ENCODE measurements at regions not wholly inside any gene's neighbourhood (a gene's known extent, or its start where the extent isn't known, plus 50 kb on each side); places are given as distances from the start of the nearest gene placed in this dataset.

DNA sequence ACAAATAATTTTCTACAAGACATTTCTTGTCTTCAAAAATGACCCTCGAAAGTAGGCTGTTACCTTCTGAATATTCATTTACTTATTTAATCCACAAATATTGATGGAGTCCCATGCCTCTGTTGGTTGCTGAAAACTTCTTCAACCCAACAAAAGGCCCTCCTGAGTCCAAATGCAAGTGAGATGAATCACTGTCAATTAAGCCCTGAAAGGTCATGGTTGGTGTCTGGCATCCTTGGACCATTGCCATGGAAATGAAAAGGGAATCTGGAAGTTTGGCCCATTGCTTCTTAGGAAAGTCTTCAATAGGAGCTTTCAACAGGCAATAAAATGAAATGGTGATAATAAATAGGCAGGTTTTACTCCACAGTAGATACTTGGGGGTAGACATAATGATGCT lies 364.7 kb upstream of the DYNLRB2 start:
- DNase-seq (ENCODE audit: low spot score) = no peak

DNA sequence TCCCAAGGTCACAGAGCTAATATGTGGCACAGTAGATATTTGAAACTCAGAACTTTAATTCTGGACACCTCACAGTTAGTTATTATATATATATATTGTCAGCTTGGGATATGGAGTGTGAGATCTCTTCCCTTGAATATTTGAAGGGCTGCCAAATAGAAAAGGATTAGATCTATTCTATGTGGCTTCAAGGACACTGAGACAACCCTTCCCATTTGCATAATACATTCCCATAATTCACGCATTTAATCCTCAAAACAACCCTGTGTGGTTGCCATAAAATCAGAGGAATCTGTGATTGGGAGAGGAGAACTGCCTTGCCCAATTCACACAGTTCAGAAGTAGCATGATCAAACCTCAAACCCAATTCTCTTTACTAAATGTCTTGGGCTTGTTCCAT lies 365.8 kb upstream of the DYNLRB2 start:
- no peak for DNase-seq (ENCODE audit: low spot score)

DNA sequence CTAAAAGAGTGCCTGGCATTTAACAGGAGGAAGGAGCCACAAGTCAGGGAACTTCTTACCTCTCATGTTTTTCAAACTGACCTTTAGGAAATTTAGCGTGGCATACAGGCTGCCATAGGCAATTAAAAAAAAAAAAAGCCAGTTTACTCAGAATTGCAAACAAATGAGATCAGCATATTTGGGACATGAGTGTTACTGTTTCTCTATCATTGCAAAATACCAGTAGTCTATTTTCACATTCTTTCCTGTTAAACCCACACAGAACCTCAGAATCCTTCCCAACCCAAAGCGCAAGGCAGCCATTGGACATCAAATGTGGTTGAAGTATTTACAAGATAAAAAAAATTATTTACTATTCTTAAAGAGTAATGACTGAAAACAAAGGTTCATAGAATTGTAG lies 366.4 kb upstream of the DYNLRB2 start:
- DNase-seq (ENCODE audit: low spot score) = no peak

DNA sequence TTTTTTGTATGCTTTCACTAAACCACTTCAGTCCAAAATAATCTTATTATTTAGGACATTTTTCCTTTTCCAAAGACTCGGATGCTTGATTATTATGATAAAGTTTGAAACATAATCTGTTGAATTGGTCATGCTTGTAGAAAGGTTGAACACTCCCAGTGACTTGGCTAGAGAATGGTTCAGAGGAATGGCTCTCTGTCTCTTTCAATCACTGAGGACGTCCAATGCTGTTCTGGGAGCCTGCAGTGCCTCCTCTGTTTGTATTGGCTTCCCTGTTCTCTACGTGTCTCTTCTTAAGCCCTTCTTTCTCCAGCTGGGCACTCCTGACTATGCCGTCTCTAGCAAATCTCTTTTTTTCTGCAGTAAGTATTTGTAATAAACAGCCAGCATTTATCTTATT lies 369.0 kb upstream of the DYNLRB2 start:
- DNase-seq (ENCODE audit: low spot score) = no peak

DNA sequence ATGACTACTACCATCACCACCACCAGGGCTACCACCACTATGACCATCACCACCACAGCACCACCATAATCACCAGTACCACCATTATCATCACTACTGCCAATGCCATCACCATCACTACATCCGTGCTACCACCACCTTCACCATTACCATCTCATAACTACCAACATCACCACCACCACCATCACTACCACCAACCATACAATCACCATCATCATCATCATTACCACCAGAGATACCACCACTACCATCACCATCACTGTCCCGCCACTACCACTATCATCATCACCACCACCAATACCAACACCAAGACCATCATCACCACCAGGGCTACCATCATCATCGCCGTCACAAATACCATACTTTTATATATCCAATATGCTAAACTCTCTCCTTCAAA lies 369.6 kb upstream of the DYNLRB2 start:
- no peak for DNase-seq (ENCODE audit: low spot score)

DNA sequence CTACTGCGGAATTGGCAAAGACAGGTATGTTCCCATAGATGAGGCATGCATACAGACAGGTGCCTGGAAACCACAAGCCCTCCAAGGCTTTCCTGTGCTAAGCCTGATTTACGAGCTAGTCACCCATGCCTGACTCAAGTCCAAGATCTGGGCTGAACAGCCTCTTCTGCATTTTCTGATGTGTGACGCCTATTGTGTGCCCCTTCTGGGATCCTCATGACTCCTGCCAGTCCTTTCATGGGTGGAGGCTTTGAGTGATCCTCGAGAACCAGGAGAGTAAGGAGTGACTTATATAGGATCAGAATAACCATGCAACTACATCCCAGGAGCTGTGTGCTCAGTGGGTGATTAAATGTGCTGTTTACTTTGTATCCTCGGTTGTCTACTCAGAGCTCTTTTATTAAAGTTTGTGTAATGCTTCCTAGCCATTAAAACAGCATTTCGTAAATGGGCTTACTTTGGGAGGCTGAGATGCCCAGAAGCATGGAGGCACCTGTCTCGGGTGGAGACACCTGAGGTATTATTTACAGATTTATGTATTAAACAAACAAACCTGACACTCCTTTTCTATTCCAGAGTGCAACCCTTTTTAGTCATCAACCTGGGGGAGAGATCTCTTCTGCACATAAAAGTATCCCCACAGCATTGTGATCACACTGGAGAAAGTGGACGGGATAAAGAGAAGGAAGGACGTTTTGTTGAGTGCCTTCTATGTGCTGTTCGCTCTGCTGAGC lies 373.0 kb upstream of the DYNLRB2 start:
- no peak for DNase-seq (ENCODE audit: low spot score)

DNA sequence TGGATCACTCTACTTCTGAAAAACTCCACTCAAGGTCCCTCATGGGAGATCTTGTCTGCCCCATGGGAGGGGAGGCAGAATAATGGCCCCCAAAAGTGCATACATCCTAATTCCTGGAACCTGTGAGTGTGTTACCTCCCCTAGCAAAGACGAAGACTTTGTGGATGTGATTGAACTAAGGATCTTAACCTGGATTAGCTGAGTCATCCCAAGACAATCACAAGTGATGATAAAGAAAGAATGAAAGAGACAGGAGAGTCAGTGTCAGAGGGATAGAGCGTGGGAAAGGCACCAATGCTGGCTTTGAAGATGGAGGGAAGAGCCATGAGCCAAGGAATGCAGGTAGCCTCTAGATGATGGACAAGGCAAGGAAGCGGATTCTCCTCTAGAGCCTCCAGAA lies 374.7 kb upstream of the DYNLRB2 start:
- no peak for DNase-seq (ENCODE audit: low spot score)

DNA sequence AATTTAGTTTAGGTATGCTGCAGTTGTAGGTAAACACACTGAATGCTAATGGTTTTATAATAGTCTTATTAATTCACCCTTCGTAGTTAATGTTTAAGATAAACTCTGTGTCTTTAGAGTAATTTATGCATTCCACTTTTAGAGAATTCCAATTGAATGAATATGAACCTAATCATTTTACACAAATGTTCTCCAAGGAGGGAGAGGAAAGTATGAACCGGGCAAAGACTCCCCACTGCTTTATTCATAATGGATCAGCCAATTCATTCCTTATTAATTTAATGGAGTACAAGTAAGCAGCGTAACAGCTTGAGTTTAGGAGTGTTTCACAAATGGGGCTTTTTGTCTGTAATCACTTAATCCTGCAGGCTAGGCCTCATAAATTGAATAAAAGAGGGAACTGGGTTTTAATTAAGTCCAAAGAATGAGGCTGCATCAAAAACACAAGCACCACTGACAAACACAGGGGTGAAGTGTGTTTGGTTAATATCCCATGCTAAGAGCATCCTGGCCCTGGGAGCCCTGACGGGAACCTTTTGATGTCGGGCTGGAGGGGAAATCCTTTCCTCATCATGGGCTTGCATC lies 375.7 kb upstream of the DYNLRB2 start:
- DNase-seq (ENCODE audit: low spot score) = no peak

DNA sequence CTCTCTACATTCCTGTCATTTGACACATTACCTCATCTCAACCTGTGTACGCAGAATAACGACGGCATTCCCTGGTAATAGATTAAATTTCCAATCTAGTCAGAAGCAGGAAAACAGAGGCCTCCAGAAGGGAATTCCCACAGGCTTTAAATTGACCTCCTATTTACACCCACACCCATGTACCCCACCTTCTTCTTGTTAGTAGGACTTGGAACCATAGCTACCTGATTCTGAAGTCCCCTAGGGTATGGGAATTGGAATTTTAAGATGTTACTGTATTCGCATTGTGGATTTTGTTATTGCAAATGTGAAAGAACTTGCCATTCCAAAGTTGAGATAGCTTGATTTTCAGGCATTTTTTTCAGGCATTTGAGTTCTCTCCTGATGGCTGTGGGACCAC lies 377.5 kb upstream of the DYNLRB2 start:
- no peak for DNase-seq (ENCODE audit: low spot score)

DNA sequence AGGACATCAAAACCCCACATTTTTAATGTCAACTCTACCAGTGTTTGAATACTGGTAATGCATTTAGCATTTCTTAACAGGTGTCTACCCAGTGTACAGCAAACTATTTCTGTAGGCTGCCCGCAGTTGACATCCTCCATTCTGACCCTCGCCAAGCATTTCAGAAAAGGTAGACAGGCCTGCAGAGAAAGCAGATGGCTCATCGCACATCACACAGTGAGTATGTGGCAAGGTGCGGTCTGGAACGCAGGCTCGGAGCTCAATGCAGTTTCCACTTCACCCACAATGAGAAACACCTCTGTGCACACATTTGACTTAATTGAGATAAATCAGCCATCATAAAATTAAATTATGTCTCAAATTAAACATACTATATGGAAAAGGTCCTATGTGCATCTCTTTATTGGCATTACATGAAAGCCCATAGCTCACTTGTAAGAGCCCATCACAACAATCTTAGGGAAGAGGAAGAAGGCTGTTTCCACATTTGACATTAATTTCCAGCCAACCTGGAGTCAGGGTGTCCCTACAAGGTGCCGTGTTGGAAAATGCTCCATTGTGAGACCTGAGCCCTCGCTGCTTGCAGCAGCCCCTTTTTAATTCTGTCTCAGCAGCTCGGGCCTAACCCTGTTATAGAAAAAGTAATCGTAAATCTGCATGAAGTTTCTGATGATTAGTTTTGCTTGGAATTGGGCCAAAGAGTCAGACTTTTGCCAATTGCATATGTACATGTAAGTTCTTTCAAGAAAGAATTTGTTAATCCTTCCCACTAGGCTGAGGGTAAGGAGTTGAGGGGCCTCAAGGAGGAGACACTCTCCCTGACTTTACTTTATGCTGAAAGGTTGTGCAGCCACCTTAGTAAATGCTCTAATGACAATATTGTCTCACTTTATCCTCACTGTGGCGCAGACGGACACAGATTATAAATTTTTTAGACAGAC lies 378.7 kb upstream of the DYNLRB2 start:
- DNase-seq (ENCODE audit: low spot score) = no peak

DNA sequence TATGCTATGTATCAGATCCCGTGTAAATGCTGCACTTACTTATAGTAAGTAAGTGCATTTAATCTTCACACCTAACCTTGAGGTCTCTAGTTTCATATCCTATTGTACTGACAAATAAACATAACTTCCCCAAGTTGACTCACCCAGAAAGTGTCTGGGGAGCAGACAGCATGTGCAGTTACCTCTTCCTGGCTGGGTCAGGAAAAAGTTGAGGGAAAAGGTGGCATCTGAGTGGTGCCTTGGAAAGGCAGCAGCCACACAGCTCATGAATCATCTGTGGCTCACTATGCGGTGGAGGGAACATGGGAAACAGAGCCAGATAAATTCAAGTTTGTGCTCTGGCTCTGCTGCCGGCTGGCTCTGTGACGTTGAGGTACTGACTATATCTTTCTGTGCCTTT lies 382.0 kb upstream of the DYNLRB2 start:
- peak; percentile 10 for DNase-seq (ENCODE audit: low spot score)

DNA sequence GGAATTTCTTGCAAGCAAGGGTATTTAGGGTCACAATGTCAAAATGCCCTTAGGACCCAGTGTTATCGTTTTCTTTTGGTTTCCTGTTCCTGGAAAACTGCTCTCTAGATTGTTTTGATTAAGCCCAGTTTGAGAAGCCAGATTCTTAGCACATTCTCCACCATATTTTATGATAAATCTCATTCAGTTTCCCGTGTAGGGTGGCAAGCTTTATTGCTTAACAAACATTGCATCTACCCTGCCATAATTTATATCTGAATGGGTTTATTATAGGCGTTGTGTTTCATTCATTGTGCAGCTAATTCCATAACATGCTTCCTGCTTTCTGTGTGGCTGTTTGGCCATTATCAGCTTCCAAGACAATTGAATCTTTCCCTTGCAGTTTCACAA lies 389.1 kb upstream of the DYNLRB2 start:
- DNase-seq (ENCODE audit: low spot score) = no peak

DNA sequence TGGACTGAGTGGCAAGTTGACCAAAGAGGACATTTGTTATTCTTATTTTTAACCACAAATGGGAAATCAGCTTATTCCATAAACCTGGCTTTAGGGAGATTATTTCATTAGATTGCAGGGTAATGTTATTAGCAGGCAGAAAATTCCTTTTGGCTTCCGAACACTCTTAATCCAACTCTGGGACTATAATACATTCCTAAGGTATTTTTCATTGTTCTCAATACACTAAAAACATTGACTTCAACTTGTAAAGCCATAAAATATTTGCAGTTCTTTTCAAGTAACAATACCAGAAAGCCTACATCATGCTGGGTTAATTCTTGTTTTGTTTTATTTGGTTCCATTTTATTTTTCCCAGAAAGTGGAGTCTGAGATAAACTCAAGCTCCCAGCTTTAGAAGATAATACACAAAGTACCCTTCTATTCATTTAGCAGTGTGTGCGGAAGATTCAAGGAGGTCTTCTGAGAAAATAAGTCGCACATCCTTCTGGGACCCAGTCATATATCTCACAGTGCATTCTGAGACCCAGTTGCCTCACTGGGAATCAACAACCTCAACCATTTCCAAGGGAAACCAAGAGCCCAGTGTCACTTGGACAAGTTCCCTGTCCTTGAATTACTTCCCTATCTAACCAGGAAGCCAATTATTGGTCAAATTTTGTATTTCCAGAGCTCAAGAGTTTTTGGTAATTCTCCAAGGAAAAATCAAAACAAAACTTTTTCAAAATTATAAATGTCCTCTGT lies 389.6 kb upstream of the DYNLRB2 start:
- no peak for DNase-seq (ENCODE audit: low spot score)

DNA sequence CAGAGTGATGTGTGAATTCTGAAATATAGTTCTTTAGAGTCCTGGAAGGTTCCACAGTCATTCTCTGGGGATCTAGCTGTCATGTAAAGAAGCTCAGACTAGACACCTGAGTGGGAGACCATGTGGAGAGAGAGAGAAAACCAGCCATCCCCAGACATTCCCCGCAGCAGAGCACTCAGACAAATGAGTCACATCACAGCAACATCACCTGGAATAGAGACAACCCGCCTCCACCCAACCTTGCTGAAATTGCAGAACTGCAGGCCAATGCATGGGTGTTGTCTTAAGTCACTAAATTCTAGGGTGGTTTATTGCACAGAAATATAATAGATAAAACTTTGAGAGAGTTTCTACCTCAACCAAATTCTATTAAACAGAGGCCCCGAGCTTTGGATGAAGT lies 392.0 kb upstream of the DYNLRB2 start:
- DNase-seq (ENCODE audit: low spot score) = no peak

DNA sequence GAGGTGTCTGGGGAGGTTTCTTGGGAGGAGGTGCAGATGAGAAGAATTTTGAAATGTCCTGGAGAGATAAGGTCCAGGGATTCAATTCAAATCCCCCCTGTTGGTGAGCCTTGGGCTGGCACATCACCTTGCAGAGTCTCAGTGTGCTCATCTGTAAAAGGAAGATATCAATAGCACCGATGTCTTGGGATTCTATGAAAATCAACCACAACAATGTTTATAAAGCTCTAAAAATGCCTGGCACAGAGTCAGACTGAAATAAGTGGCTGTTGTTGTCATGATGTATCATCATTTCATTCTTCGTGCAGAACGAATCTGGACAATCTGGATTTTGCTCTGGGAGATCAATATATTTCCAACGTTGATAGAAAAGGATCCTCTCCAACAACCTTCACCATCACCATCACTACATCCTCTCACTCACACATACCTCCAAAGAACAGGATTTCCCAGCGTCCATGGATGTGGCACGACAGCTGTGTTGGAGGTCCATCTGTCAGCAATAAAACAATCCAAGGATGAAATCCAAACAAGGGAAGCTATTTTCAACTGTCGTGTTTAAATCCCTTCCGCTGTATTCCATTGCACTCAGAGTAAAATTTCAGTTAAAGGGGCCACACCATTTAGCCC lies 393.7 kb upstream of the DYNLRB2 start:
- no peak for DNase-seq (ENCODE audit: low spot score)

DNA sequence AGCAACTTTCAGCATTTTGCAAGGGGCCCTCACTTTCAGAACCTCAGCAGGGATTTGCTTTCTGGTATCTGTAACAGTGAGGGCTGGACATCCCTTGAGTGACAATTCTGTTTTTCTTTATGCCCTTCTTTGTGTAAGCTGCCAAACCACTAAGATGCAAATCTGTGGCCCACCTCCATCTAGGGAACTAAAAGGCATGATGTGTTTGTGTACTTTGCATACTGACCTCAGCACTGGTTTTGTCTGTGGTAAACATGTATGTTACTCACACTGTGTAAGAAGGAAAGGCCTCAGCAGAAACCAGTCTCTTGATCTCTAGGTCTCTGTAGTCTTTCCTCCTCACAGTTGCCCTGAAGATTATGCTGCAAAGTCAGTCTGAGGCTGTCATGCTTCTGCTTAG lies 396.6 kb upstream of the DYNLRB2 start:
- no peak for DNase-seq (ENCODE audit: low spot score)

DNA sequence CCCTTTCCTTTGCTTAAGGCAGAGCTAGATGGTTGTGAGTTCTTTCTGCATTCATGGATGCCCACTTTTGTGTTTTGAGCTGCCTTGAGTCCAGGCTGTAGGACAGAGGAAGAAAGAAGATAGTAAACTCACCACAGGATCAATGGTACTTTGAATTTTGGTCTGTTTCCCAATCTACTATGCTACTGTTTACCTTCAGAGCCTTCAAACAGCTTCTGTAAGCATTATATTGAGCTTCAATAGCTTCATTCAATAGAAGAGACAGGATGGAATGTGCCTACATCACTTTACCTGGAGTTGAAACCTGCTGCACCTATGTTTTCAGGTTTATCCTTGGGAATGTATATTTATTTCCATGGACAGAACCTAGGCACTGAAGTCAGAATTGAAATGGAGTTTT lies 397.9 kb upstream of the DYNLRB2 start:
- no peak for DNase-seq (ENCODE audit: low spot score)

DNA sequence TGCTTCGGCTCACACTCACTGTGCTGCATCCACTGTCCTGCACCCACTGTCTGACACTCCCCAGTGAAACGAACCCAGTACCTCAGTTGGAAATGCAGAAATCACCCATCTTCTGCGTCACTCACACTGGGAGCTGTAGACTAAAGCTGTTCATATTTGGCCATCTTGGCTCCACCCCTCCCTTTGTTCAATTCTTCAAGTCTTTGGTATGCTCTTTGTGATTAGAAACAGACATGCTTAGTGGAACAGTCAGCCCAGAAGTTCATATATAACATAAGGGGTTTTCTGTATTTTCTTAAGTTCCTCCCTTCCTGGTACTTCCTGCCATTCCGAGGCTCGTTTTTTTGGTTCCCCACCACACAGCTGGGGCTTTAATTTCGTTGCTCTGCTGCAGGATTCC lies 398.5 kb upstream of the DYNLRB2 start:
- DNase-seq (ENCODE audit: low spot score) = no peak

DNA sequence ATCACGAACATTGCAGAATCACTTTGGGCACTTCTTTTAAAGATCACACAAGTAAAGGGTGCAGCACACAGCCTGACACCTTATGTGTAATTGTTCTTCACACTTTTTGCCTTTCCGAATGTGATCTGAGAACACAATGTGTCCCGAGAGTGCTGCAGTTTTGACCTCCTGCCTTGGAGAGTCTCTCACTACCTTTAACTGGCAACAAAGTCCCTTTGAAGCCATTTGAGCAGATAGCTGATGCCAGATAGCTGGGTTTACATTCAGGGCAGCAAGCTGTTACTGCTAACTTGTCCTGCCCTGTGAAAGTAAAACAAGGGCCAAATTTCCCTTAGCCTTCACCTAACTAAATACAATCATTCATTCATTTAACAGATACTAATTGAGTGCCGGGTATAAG lies 411.0 kb upstream of the DYNLRB2 start:
- no peak for DNase-seq (ENCODE audit: low spot score)

DNA sequence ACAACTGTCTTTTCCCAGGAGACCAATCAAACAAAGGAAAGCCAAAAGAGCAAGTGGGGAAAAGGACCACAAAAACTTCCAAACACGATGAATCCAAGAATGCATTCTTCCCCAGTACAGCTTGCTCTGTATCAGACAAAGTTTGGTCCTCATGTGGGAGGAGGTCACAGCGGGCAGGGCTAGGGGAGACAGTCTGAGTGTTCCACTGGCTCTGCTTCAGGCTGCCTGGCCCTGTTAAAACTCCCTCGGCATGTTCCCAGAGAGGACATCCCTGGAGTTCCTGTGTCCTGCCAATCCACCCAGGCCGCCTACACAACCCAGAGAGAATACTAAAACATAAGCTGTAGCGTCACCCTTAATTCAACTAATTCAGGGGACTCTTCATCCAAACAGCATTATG lies 415.1 kb upstream of the DYNLRB2 start:
- no peak for DNase-seq (ENCODE audit: low spot score)

DNA sequence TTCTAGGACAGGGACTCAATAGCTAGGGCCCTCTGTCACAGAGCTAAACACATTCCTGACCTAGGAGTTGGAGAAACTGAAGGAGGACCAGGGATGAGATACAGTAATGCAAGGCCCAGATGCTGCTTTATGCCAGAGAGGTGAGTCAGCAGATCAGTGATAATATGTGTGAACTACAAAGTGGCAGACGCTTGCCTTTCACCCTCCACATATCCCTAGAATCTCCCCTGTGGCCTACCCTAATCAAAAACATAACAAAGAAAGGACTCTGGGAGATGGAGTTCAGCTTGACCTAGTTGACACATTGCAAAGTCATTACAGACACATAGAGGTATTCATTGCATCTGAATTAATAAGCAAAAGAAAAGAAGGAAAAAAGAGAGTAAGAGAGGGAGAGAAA lies 417.6 kb upstream of the DYNLRB2 start:
- DNase-seq (ENCODE audit: low spot score) = no peak

DNA sequence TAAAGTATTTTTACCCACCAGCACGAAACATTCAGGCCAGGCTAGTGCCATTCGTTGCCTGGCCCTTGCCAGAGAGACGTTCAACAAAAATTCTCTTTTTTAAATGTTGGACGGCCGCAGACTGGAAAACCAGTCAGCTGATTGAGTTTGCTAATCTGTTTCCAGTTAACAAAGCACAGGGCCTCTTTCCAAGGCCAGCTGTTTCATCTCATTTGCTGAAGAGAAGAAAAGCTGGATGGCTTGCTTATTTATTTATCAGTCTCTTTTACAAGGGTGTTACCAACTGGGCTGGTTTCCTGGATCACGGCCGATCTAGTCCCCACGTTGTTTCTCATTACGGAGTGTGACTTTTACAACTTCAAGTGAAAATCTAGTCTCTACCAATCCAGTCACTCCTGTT lies 418.7 kb upstream of the DYNLRB2 start:
- DNase-seq (ENCODE audit: low spot score) = no peak

Measured in kidney capillary endothelial cell (primary cell).